Muscle of leg (tissue), 3 donors: ENCODE measurements at regions not wholly inside any gene's neighbourhood (a gene's known extent, or its start where the extent isn't known, plus 50 kb on each side); places are given as distances from the start of the nearest gene placed in this dataset.
"Not testable (repeated sequence)": the region's sequence is repeated elsewhere in the genome, so short reads cannot be mapped to it uniquely, and the experiment has no call there.

Experiments used
- DNase-seq: peaks from one replicate; pipeline ENCODE4 v3.0.0; 2013
- H3K27ac ChIP-seq: one replicate; pipeline ENCODE4 v1.5.1; 2013; ENCODE audit warnings: mild to moderate bottlenecking, low read length, control low read depth
- H3K27me3 ChIP-seq: one replicate; pipeline ENCODE4 v1.6.1; 2013; ENCODE audit warnings: low read length; ENCODE audit not compliant: control insufficient read depth, insufficient read depth
- H3K36me3 ChIP-seq: one replicate; pipeline ENCODE4 v1.6.1; 2013; ENCODE audit warnings: low read length; ENCODE audit not compliant: control insufficient read depth, insufficient read depth
- H3K4me1 ChIP-seq: one replicate; pipeline ENCODE4 v1.6.1; 2013; ENCODE audit warnings: low read length; ENCODE audit not compliant: control insufficient read depth, insufficient read depth
- H3K4me3 ChIP-seq: one replicate; pipeline ENCODE4 v1.5.1; 2013; ENCODE audit warnings: low read length, control low read depth
- H3K9me3 ChIP-seq: replicated peaks from 2 replicates; pipeline ENCODE4 v1.6.1; 2013; ENCODE audit warnings: low read depth, low read length; ENCODE audit not compliant: control insufficient read depth
- WGBS: methylation state at CpG from one replicate; pipeline ENCODE4 v1.1.5; 2013; ENCODE audit warnings: missing lambda C conversion rate; ENCODE audit not compliant: insufficient coverage; 5-methylcytosine and 5-hydroxymethylcytosine counted together

DNA sequence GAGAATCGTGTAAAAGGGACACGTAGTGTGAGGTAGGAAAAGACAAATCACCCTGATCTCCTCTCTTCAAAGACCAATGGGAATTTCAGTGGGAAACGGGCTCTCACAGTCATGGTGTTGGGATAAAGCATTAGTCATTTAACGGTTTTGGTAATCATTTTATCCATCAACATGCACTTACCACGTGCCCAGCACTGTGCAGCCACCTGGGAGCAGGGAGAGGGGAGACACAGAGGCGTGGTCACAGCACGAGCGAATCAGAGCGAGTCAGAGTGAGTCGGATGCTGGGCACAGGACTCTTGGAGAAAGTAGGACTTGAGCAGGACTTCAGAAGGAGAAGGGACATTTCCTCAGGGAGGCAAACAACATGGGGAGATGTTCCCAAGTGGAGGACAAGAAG lies 130.8 kb downstream of the MINAR1 start:
- H3K27me3 ChIP-seq = peaks cover 16% of the 10 kb centered on the region
- no peaks in the 10 kb centered on the region for H3K36me3 ChIP-seq
- no peak overlapping the region for H3K27ac ChIP-seq
- no peak overlapping the region for H3K4me3 ChIP-seq
- whole genome bisulfite sequencing = 73% methylated on average over 6 of the region's 10 CpGs
- H3K9me3 ChIP-seq = peaks cover under 1% of the 10 kb centered on the region
- DNase-seq = no peak
- no peaks in the 10 kb centered on the region for H3K4me1 ChIP-seq

DNA sequence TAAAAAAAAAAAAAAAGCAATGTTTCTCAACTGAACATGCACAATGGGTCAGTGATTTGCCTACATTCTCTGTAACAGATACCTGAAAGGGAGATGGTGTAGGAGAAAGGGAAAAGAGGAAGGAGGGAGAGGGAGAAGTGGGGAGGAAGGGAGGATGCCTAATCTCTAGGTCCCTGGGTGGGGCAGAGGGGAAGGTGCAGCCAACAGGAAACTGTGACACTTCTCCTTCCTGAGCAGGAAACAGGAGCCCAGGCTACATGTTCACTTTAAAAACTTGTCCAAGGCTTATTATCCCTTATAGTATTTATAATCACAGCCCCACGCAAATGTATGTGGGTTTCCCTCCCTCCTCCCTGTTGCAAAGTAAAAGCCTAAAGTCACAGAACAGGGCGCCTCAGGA lies 137.9 kb downstream of the MINAR1 start:
- Histone ChIP-seq H3K27me3 (no peaks in the 10 kb centered on the region), H3K27ac (no peak overlapping the region), H3K36me3 (no peaks in the 10 kb centered on the region), H3K4me1 (no peaks in the 10 kb centered on the region), H3K4me3 (no peak overlapping the region), H3K9me3 (peaks cover 6% of the 10 kb centered on the region)
- 50% methylated on average over 1 of the region's 2 CpGs for WGBS
- DNase-seq = no peak

DNA sequence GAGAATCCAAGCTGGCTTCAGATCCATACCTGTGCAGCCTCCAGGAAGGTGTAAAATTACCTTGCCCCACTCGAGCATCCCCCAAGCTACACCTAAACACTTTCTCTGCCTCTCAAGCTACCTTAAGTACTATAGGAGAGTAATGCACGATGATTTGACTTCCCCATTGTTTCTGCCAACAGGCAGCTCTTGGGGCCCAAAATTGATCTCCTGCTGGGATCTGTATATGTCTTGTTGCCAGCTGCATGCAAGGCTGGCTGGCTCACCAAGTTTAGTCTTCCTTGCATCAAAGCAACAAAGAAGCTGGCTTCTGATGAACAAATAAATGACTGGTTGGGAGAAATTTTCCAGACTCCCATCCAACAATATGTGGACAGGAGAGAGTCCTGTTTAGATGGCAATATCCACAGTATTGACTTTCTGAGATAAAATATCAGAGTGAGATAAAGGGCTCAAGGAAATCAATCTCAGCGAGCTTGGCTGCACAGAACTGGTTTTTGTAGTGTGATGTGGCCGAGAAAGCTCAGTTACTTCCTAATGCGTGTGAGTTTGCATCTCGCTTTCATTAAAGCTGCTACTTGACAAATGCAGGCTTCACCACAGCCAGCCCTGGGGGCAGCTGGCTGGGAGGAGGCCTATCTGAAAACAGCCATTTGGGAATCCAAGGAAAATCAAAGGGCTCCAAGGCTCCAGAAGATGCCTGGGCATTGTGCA lies 140.7 kb downstream of the MINAR1 start:
- Histone ChIP-seq H3K9me3 (peaks cover 6% of the 10 kb centered on the region), H3K36me3 (no peaks in the 10 kb centered on the region), H3K4me1 (no peaks in the 10 kb centered on the region), H3K27ac (no peak overlapping the region), H3K4me3 (no peak overlapping the region), H3K27me3 (no peaks in the 10 kb centered on the region)
- 91% methylated on average over 4 of the region's 6 CpGs for WGBS
- no peak for DNase-seq

DNA sequence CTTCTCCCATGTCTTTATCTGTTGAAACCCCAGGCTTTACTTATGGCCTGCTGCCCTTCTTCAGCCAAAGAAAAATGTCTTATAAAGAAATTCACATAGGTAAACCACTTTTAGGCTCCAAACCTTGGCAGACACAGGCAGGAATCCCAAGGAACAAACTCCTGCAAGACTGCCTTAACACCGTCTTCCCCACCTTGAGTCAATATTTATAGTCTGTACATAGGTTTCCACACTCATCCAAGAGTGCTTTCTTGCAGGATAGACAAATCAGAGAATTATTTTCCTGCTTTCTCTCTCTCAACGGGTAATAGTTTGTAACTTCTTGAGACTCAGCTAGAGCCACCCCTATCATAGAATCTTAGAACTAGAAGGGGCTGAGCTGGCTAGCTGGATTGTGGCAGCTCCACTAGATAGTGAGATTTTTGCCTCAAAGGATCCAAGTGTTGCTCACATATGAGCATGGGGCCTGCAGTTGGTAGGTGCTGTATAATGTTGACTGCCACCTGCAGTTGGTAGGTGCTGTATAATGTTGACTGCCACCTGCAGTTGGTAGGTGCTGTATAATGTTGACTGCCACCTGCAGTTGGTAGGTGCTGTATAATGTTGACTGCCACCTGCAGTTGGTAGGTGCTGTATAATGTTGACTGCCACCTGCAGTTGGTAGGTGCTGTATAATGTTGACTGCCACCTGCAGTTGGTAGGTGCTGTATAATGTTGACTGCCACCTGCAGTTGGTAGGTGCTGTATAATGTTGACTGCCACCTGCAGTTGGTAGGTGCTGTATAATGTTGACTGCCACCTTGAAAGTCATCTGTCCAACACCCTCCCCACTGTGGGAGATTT lies 142.5 kb downstream of the MINAR1 start:
- WGBS = no CpG with 5 or more reads among the region's 2 CpGs

DNA sequence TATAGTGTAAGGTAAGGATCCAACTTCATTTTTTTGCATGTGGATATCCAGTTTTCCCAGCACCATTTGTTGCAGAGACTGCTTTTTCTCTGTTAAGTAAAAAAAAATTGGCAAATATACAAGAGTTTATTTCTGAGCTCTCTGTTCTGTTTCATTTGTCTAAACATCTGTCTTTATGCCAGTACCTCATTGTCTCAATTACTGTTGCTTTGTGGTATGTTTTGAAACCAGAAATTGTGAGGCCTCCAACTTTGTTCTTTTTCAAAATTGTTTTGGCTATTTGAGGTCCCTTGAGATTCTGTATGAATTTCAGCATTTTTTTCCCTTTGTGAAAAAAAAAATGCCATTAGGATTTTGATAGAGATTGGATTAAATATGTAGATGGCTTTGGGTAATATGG lies 150.5 kb downstream of the MINAR1 start:
- no peaks in the 10 kb centered on the region for H3K36me3 ChIP-seq
- DNase-seq = no peak
- no peaks in the 10 kb centered on the region for H3K27me3 ChIP-seq
- no peaks in the 10 kb centered on the region for H3K9me3 ChIP-seq
- no peaks in the 10 kb centered on the region for H3K4me1 ChIP-seq
- no peak overlapping the region for H3K4me3 ChIP-seq
- no peak overlapping the region for H3K27ac ChIP-seq

More for the DNA sequence above, 142.5 kb downstream of the MINAR1 start:
- H3K9me3 ChIP-seq, H3K4me3 ChIP-seq, H3K4me1 ChIP-seq, H3K27me3 ChIP-seq, DNase-seq, H3K36me3 ChIP-seq, H3K27ac ChIP-seq: not testable (repeated sequence)

DNA sequence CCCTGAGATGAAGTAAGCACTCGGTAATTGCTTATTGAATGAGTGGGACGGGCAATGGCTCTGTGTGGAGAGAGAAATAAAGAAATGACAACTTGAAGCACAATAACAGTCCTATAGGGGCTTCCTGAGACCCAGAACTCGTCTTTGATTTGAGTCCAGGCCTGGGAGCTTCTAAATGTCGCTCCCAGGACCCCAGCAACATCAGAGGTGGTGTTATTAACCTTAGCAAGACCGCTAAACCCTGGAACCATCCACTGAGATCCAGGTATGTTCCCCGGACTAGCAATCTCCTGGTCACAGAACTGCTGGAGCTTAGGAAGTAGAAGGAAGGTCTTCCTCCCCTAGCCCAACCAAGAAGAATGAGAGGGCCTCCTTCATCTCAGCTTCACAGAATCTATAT lies 160.0 kb downstream of the MINAR1 start:
- no peak overlapping the region for H3K27ac ChIP-seq
- H3K4me1 ChIP-seq = no peaks in the 10 kb centered on the region
- H3K9me3 ChIP-seq = no peaks in the 10 kb centered on the region
- H3K27me3 ChIP-seq = peaks cover 8% of the 10 kb centered on the region
- H3K4me3 ChIP-seq = no peak overlapping the region
- no peaks in the 10 kb centered on the region for H3K36me3 ChIP-seq
- no peak for DNase-seq
- 79% methylated on average over 4 of the region's 6 CpGs for WGBS

DNA sequence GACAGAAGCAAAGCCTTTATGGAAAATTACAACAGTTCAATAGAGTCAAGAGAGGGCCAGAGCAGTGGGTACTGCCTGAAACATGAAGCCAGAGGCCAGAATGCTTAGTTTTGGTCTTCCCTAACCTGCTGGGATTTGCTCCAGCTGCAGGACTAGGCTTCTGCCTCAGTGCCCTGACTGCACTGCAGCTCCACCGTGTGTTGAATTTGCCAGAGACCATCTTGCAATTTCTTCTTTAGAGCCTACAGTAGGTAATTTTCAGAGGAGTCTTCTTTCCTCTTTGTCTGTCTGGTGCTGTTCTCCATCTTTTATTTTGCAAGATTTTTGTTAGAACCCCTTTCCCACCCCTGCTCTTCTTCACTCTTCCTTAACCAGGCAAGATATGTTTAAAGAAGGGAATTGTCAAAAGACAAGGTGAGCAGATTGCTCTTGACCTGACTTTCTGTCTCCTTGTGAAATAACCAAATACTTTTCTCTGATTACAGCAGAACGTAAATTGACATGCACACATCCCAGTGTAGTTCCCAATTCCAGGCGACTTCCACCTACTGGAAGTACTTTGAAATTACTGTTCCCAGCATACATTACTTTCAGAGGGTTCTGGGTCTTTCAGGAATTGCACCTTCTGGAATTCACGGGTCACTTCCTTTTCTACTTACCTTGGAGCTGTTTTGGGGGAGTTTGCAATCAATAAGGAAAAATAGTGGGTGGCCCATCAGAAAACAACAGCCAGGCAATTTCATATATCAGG lies 161.2 kb downstream of the MINAR1 start:
- no peak for DNase-seq
- Histone ChIP-seq H3K9me3 (no peaks in the 10 kb centered on the region), H3K4me3 (no peak overlapping the region), H3K36me3 (no peaks in the 10 kb centered on the region), H3K4me1 (no peaks in the 10 kb centered on the region), H3K27ac (no peak overlapping the region), H3K27me3 (peaks cover 8% of the 10 kb centered on the region)
- WGBS = 29% methylated on average over 1 of the region's 4 CpGs

DNA sequence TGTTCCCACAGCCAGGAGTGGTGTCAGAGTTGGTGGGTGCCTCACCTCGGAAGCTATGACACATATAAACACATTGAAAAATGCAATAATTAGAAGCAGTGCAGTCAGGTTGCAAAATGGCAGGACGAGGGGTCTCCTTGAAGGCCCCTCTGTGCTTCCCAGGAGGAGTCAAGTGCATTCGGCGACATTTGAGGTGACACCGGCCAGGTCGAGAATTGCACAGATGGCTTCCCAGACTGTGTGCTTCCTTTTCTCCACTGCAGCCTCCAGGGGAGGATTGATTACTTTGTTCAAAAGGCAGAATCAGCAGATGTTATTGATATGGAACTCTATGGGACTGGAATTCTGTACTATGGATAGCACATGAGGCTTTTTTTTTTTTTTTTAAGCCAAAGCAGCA lies 163.2 kb downstream of the MINAR1 start:
- Histone ChIP-seq H3K27me3 (peaks cover 6% of the 10 kb centered on the region), H3K27ac (no peak overlapping the region), H3K4me1 (no peaks in the 10 kb centered on the region), H3K9me3 (no peaks in the 10 kb centered on the region), H3K36me3 (no peaks in the 10 kb centered on the region), H3K4me3 (no peak overlapping the region)
- DNase-seq = no peak
- WGBS = 52% methylated on average over 3 of the region's 6 CpGs

DNA sequence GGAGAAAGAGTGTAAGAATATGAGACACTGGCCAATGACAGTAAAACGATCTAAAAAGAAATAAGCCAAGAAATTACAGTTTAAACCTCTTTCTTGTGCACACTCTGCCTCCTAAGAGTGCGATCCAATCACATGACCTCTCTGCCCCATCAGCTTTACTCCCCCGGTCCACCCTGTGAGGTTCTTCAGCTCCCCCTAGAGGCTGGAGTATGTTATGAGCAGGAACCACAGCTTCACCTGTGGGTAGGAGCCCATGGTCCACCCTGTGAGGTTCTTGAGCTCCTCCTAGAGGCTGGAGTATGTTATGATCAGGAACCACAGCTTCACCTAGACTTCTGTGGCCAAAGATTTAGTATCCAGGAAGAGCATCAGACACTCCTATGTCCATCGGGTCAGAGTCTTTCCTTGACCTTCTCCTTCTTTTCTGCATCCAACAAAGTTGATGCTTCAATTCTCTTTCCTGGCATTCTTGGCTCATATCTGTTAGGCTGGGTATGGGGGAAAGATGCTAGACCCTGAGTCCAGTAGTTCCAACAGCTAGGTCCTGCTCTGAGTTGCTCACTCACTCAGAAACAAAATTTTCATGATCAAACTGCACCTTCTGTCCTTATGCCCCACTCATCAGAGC lies 164.0 kb downstream of the MINAR1 start:
- H3K4me3 ChIP-seq = no peak overlapping the region
- H3K36me3 ChIP-seq = no peaks in the 10 kb centered on the region
- peaks cover 6% of the 10 kb centered on the region for H3K27me3 ChIP-seq
- DNase-seq = peak; percentile 50
- no peaks in the 10 kb centered on the region for H3K9me3 ChIP-seq
- no peaks in the 10 kb centered on the region for H3K4me1 ChIP-seq
- no peak overlapping the region for H3K27ac ChIP-seq
- WGBS = no CpG with 5 or more reads among the region's 4 CpGs

DNA sequence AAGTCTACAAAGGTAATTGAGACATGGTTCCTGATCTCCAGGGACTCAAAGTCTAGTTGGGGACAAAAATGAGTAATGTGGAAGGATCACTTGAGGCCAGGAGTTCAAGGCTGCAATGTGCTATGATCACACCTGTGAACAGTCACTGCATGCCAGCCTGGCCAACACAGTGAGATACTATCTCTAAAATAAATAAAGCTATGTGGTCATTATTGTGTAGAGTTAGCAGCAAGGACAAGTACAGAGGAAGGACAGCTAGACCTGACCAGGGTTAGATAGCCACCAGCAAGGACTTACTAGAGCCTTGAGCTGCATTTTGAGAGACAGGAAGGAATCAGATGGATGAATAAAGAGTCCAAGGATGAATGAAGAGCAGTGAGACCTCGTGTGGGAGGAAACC lies 166.5 kb downstream of the MINAR1 start:
- Histone ChIP-seq H3K36me3 (no peaks in the 10 kb centered on the region), H3K27me3 (peaks cover 4% of the 10 kb centered on the region), H3K4me3 (no peak overlapping the region), H3K27ac (no peak overlapping the region), H3K4me1 (no peaks in the 10 kb centered on the region), H3K9me3 (no peaks in the 10 kb centered on the region)
- 88% methylated on average over 1 of the region's 1 CpG for WGBS
- no peak for DNase-seq
